Fibroblast of lung (primary cell): ENCODE measurements at regions not wholly inside any gene's neighbourhood (a gene's known extent, or its start where the extent isn't known, plus 50 kb on each side); places are given as distances from the start of the nearest gene placed in this dataset.

ENCODE experiments used
- CTCF ChIP-seq, 2 donors: IDR thresholded peaks in 1 of 2; conservative IDR thresholded peaks in 1 of 2; 1 replicate in 1 of 2; 2 replicates in 1 of 2; pipeline ENCODE4 v1.5.1; 2011 to 2012; ENCODE audit warnings: low read length in 2 of 2, control low read depth in 1 of 2, inconsistent platforms in 1 of 2, low read depth in 1 of 2, mild to moderate bottlenecking in 1 of 2
- EZH2 ChIP-seq: IDR thresholded peaks from 2 replicates; pipeline ENCODE4 v1.5.1; 2012; ENCODE audit warnings: low read length, control low read depth, mild to moderate bottlenecking; ENCODE audit errors: missing control alignments

- TF ChIP-seq CTCF (conservative IDR thresholded peaks at IDR 0.05 in 1 of 2, IDR thresholded peaks at IDR 0.05 in 1 of 2; ENCODE audit: low read depth in 1 of 2, low read length in 2 of 2) (no peak), EZH2 (no peak)
Observed at GRCh38 chr10:30555465-30555864, 74.1 kb downstream of the LYZL2 start.
